ENCODE measurements at regions not wholly inside any gene's neighbourhood (a gene's known extent, or its start where the extent isn't known, plus 50 kb on each side); places are given as distances from the start of the nearest gene placed in this dataset.

DNA sequence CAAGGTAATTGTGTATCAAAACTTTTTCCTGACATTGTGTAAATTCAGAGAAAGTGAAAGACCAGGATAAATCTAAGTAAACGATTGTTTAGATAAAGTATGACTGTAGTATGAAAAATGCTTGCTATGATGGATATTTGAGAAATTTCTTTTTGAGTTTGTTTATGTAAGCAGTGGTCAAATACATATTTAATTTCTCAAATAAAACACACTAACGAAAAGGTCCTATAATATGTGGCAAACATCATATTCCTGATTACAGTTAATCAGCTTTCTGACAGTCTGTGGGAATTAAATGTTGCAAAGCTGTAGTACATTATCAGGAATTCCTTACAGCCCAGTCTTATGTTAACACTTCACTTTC, 636.9 kb downstream of the MMUT start:
- peak overlapping the region; percentile 40 for H2AFZ ChIP-seq
- WGBS, 2 experiments (ENCODE audit: low coverage in 1 of 2, low lambda C conversion rate in 2 of 2, missing lambda C conversion rate in 2 of 2): 5 to 16% methylated on average over 2 of the region's 2 CpGs
- H3K79me2 ChIP-seq (ENCODE audit: insufficient read depth): no peaks in the 10 kb centered on the region
- TF ChIP-seq EZH2 (IDR thresholded peaks at IDR 0.05; ENCODE audit: insufficient read depth, poor library complexity, severe bottlenecking): no peak
- no peak for TF ChIP-seq EZH2phosphoT487 (IDR thresholded peaks at IDR 0.05; ENCODE audit: insufficient read depth, low read depth)
- DNase-seq: peak; percentile 19
- H3K4me1 ChIP-seq (ENCODE audit: insufficient read depth): peaks cover 29% of the 10 kb centered on the region
- no peaks in the 10 kb centered on the region for H3K36me3 ChIP-seq (ENCODE audit: low read depth)
- peaks cover 26% of the 10 kb centered on the region for H3F3A ChIP-seq (ENCODE audit: insufficient read depth)
- peak overlapping the region; percentile 78 for H3K9ac ChIP-seq
- H3K4me2 ChIP-seq (ENCODE audit: unreplicated experiment): peak overlapping the region; percentile 76
- no peaks in the 10 kb centered on the region for H3K9me2 ChIP-seq (ENCODE audit: insufficient read depth)
- in situ Hi-C loops (cut with MboI): no loop called here
- peak overlapping the region; percentile 35 for H3K4me3 ChIP-seq
- H3K9me3 ChIP-seq (ENCODE audit: low read depth): no peaks in the 10 kb centered on the region
- peak overlapping the region; percentile 99 for H3K27ac ChIP-seq
- no peaks in the 10 kb centered on the region for H4K20me1 ChIP-seq (ENCODE audit: insufficient read depth)
- no peaks in the 10 kb centered on the region for H3K27me3 ChIP-seq (replicated peaks; ENCODE audit: insufficient read depth)

GRCh38 chr6:48825501-48826151, 637.4 kb downstream of the MMUT start:
- H3K79me2 ChIP-seq (ENCODE audit: insufficient read depth): no peaks in the 10 kb centered on the region
- peak overlapping the region; percentile 99 for H3K27ac ChIP-seq
- H4K20me1 ChIP-seq (ENCODE audit: insufficient read depth): no peaks in the 10 kb centered on the region
- peak overlapping the region; percentile 40 for H2AFZ ChIP-seq
- peak overlapping the region; percentile 35 for H3K4me3 ChIP-seq
- in situ Hi-C loops (cut with MboI): no loop called here
- DNase-seq: peak; percentile 42
- H3F3A ChIP-seq (ENCODE audit: insufficient read depth): peaks cover 26% of the 10 kb centered on the region
- WGBS, 2 experiments (ENCODE audit: low coverage in 1 of 2, low lambda C conversion rate in 2 of 2, missing lambda C conversion rate in 2 of 2): 37 to 43% methylated on average over 3 of the region's 3 CpGs
- H3K9ac ChIP-seq: peak overlapping the region; percentile 78
- peaks cover 29% of the 10 kb centered on the region for H3K4me1 ChIP-seq (ENCODE audit: insufficient read depth)
- peak overlapping the region; percentile 76 for H3K4me2 ChIP-seq (ENCODE audit: unreplicated experiment)
- no peaks in the 10 kb centered on the region for H3K27me3 ChIP-seq (replicated peaks; ENCODE audit: insufficient read depth)
- H3K9me3 ChIP-seq (ENCODE audit: low read depth): no peaks in the 10 kb centered on the region
- no peaks in the 10 kb centered on the region for H3K36me3 ChIP-seq (ENCODE audit: low read depth)
- no peaks in the 10 kb centered on the region for H3K9me2 ChIP-seq (ENCODE audit: insufficient read depth)
- TF ChIP-seq EZH2 (IDR thresholded peaks at IDR 0.05; ENCODE audit: insufficient read depth, poor library complexity, severe bottlenecking) (no peak), EZH2phosphoT487 (IDR thresholded peaks at IDR 0.05; ENCODE audit: insufficient read depth, low read depth) (no peak)

DNA sequence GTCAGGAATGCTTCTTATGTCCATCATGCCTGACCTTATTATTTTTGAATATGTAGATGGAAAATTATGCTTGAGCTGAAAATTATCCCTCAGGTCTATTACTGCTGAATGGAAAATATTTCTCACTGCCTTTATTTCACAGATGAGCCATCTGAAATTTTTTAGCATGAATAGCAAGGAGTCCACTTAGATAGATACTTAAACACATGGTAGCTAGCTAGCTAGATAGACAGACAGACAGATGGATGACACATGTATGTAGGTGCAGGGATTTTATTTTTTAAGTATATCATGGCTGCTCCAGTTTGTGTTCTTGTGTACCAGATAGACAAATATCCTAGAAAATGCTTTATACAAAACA, 645.0 kb downstream of the MMUT start:
- no peak overlapping the region for H3K4me3 ChIP-seq
- peaks cover 18% of the 10 kb centered on the region for H3K4me1 ChIP-seq (ENCODE audit: insufficient read depth)
- in situ Hi-C loops (cut with MboI): no loop called here
- H3K9ac ChIP-seq: no peak overlapping the region
- peak overlapping the region; percentile 39 for H3K27ac ChIP-seq
- no peaks in the 10 kb centered on the region for H3K9me3 ChIP-seq (ENCODE audit: low read depth)
- TF ChIP-seq EZH2 (IDR thresholded peaks at IDR 0.05; ENCODE audit: insufficient read depth, poor library complexity, severe bottlenecking): no peak
- no peak for TF ChIP-seq EZH2phosphoT487 (IDR thresholded peaks at IDR 0.05; ENCODE audit: insufficient read depth, low read depth)
- H3F3A ChIP-seq (ENCODE audit: insufficient read depth): peaks cover 8% of the 10 kb centered on the region; the same call in 1 of the 2 replicates
- no peaks in the 10 kb centered on the region for H3K79me2 ChIP-seq (ENCODE audit: insufficient read depth)
- H3K36me3 ChIP-seq (ENCODE audit: low read depth): no peaks in the 10 kb centered on the region
- no peaks in the 10 kb centered on the region for H3K9me2 ChIP-seq (ENCODE audit: insufficient read depth)
- no peak overlapping the region for H2AFZ ChIP-seq
- no peaks in the 10 kb centered on the region for H4K20me1 ChIP-seq (ENCODE audit: insufficient read depth)
- H3K27me3 ChIP-seq (replicated peaks; ENCODE audit: insufficient read depth): no peaks in the 10 kb centered on the region
- peak; percentile 64 for DNase-seq
- no peak overlapping the region for H3K4me2 ChIP-seq (ENCODE audit: unreplicated experiment)

GRCh38 chr6:48817333-48818051, 645.6 kb downstream of the MMUT start:
- Histone ChIP-seq H3K4me3 (no peak overlapping the region), H3K36me3 (ENCODE audit: low read depth) (no peaks in the 10 kb centered on the region), H3K4me1 (ENCODE audit: insufficient read depth) (peaks cover 18% of the 10 kb centered on the region), H3K4me2 (ENCODE audit: unreplicated experiment) (peak overlapping the region; percentile 33), H3K9ac (no peak overlapping the region), H3F3A (ENCODE audit: insufficient read depth) (peaks cover 8% of the 10 kb centered on the region; the same call in 1 of the 2 replicates), H2AFZ (no peak overlapping the region), H3K27me3 (replicated peaks; ENCODE audit: insufficient read depth) (no peaks in the 10 kb centered on the region), H3K9me3 (ENCODE audit: low read depth) (no peaks in the 10 kb centered on the region), H3K79me2 (ENCODE audit: insufficient read depth) (no peaks in the 10 kb centered on the region), H3K27ac (peak overlapping the region; percentile 39), H3K9me2 (ENCODE audit: insufficient read depth) (no peaks in the 10 kb centered on the region), H4K20me1 (ENCODE audit: insufficient read depth) (no peaks in the 10 kb centered on the region)
- in situ Hi-C loops (cut with MboI): no loop called here
- TF ChIP-seq EZH2phosphoT487 (IDR thresholded peaks at IDR 0.05; ENCODE audit: insufficient read depth, low read depth): peak; percentile 99
- TF ChIP-seq EZH2 (IDR thresholded peaks at IDR 0.05; ENCODE audit: insufficient read depth, poor library complexity, severe bottlenecking): no peak
- peak; percentile 76 for DNase-seq
- 6 to 10% methylated on average over 4 of the region's 4 CpGs for WGBS, 2 experiments (ENCODE audit: low coverage in 1 of 2, low lambda C conversion rate in 2 of 2, missing lambda C conversion rate in 2 of 2)

All from GM23248 (cell line).